Aorta (tissue), 5 donors: ENCODE measurements at regions not wholly inside any gene's neighbourhood (a gene's known extent, or its start where the extent isn't known, plus 50 kb on each side); places are given as distances from the start of the nearest gene placed in this dataset.
A peak's percentile ranks its signal among the peaks of the same experiment; 100 is the strongest.
"Not testable (repeated sequence)": the region's sequence is repeated elsewhere in the genome, so short reads cannot be mapped to it uniquely, and the experiment has no call there.

ENCODE experiments used
- ATAC-seq: fragments of 200-7000 bp; cut with Tn5 transposase; one replicate; pipeline ENCODE4 v1.9.1; 2022; ENCODE audit warnings: moderate library complexity; ENCODE audit not compliant: low FRiP score
- DNase-seq, 2 donors: peaks; one replicate each; pipeline ENCODE4 v3.0.0-alpha.2; 2020
- H3K27ac ChIP-seq, 2 donors: one replicate each; pipeline ENCODE4 v1.5.1; 2013; ENCODE audit warnings: low read length in 2 of 2, mild to moderate bottlenecking in 2 of 2, moderate library complexity in 2 of 2, control low read depth in 1 of 2, inconsistent platforms in 1 of 2, low read depth in 1 of 2
- H3K27me3 ChIP-seq, 2 donors: one replicate each; pipeline ENCODE4 v1.6.1; 2013; ENCODE audit warnings: control low read depth in 1 of 2, low read length in 1 of 2, mild to moderate bottlenecking in 1 of 2, moderate library complexity in 1 of 2; ENCODE audit not compliant: insufficient read depth in 2 of 2, control insufficient read depth in 1 of 2
- H3K36me3 ChIP-seq, 2 donors: one replicate each; pipeline ENCODE4 v1.6.1; 2013; ENCODE audit warnings: control low read depth in 1 of 2, low read length in 1 of 2, mild to moderate bottlenecking in 1 of 2; ENCODE audit not compliant: insufficient read depth in 2 of 2, control insufficient read depth in 1 of 2
- H3K4me1 ChIP-seq, 2 donors: one replicate each; pipeline ENCODE4 v1.6.1; 2013; ENCODE audit warnings: low read length in 2 of 2, control low read depth in 1 of 2, mild to moderate bottlenecking in 1 of 2, moderate library complexity in 1 of 2; ENCODE audit not compliant: insufficient read depth in 2 of 2, control insufficient read depth in 1 of 2
- H3K4me3 ChIP-seq, 2 donors: one replicate each; pipeline ENCODE4 v1.5.1; 2013; ENCODE audit warnings: low read length in 2 of 2, control low read depth in 1 of 2, mild to moderate bottlenecking in 1 of 2
- H3K9me3 ChIP-seq: one replicate; pipeline ENCODE4 v1.6.1; 2013; ENCODE audit warnings: mild to moderate bottlenecking, low read length; ENCODE audit not compliant: control insufficient read depth
- WGBS, 2 donors: extraction: QIAGEN DNeasy Blood & Tissue Kit; methylation state at CpG; one replicate each; pipeline ENCODE4 v1.1.7; 2013; 5-methylcytosine and 5-hydroxymethylcytosine counted together
- intact Hi-C, 2 donors: fragments of 100-400 bp; cut with DNase I; formaldehyde crosslinking; loops; one replicate each; pipeline versions ENCODE4 v1.14.2 to v1.15.0; 2022
- donor health status: healthy with polysubstance abuse.
- donor health status: Bipolar disorder and iron deficiency.
- donor health status: DM: no; HTN: no; CAD: no.
- donor health status: DM: no; HTN: no; CAD: no.
- donor health status: DM: yes; HTN: yes; CAD: no.

DNA sequence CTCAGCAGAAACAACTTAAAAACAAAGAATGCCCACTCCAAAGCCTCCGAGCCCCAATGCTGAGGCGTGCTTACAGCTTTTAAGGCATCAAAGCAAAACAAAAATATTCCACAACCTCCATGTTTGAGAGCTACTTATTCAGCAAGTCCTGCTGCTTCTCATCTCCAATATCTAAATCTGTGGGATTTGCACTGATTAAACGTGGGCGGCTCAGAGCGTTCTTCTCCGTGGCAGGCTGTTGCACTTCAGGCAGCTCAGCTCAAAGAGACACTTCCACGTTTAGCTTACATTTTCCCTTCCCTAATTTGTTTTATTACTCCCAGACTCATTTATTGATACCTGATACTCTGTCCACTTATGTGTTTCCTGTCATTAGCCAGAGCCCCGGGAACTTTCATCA lies 282.6 kb upstream of the MCTP2 start:
- intact Hi-C loops, result no loop called here
- H3K27me3 ChIP-seq, result peaks cover 0 to 2% of the 10 kb centered on the region in 2 donors
- H3K27ac ChIP-seq, result no peak overlapping the region
- H3K36me3 ChIP-seq, result no peaks in the 10 kb centered on the region
- 39 to 44% methylated on average over 8 of the region's 8 CpGs for WGBS, 2 donors
- H3K4me3 ChIP-seq, result no peak overlapping the region
- no peaks in the 10 kb centered on the region for H3K9me3 ChIP-seq
- DNase-seq, result no peak
- H3K4me1 ChIP-seq, result no peaks in the 10 kb centered on the region
- no peak for ATAC-seq

DNA sequence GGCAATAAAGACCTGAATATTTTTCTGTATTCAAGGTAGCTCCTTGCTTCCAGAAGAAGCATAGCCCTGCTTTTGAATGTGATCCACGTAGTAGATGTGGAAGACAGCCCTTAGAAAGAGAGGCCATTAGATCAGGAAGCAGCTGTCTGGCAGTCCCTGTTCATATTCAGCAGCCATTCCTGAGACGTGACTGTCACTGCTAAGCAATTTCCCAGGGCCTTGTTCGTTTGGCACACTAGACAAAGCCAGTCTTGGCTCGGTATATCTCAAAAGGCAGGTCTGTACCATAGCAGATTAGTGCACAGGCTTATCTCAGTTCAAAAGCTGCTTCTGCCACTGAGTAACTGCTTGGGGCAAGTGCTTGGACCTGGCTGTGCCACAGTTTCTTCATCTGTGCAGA lies 287.8 kb upstream of the MCTP2 start:
- Histone ChIP-seq H3K27ac (no peak overlapping the region), H3K27me3 (no peaks in the 10 kb centered on the region), H3K9me3 (no peaks in the 10 kb centered on the region), H3K4me3 (no peak overlapping the region), H3K4me1 (no peaks in the 10 kb centered on the region), H3K36me3 (no peaks in the 10 kb centered on the region)
- ATAC-seq (no peak), DNase-seq (no peak)
- WGBS, 2 donors, result 19 to 22% methylated on average over 4 of the region's 4 CpGs
- intact Hi-C loops, result no loop called here

DNA sequence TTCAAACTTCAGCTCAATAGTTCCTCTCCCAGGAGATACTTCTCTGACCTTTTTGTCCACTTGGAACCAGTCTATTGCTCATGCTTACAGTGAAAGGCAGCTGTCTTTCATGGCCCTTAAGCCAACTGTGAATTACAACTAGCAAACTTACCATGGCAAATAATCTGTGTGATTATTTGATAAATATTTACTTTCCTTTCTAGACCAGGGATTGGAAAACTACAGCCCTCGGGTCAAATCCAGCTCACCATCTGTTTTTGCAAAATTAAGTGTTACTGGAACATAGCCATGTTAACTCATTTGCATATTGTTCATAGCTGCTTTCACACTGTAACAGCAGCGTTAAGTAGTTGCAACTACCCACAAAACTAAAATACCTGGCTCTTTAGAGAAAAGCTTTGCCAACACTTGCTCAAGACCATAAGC lies 289.1 kb upstream of the MCTP2 start:
- DNase-seq (no peak), ATAC-seq (no peak)
- Histone ChIP-seq H3K27ac (no peak overlapping the region), H3K4me3 (no peak overlapping the region), H3K27me3 (no peaks in the 10 kb centered on the region), H3K36me3 (no peaks in the 10 kb centered on the region), H3K9me3 (no peaks in the 10 kb centered on the region), H3K4me1 (no peaks in the 10 kb centered on the region)
- 51 to 58% methylated on average over 2 of the region's 2 CpGs for whole genome bisulfite sequencing, 2 donors
- intact Hi-C loops, result no loop called here

DNA sequence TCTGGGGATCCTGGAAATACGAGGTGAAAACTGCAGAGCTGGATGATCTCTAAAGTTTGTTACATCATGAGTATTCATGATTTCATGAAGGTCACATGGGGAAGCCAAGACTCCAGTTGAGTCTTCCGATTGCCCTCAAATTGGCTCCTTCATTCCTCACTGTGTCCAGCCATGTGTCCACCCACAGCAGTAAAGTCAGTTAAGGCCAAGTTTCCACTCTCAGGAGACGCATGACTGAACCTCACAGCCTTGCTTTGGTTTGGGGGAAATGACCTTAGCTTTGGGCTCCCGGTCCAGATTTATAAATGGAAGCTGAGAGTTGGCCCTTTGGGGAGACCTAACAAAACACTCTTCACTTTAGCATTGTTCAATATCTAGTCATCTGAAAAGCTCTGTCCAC lies 289.7 kb upstream of the MCTP2 start:
- intact Hi-C loops, result no loop called here
- WGBS, 2 donors, result 61 to 68% methylated on average over 4 of the region's 4 CpGs
- no peaks in the 10 kb centered on the region for H3K4me1 ChIP-seq
- H3K4me3 ChIP-seq, result no peak overlapping the region
- ATAC-seq (no peak), DNase-seq (no peak)
- H3K27me3 ChIP-seq, result no peaks in the 10 kb centered on the region
- H3K9me3 ChIP-seq, result no peaks in the 10 kb centered on the region
- no peaks in the 10 kb centered on the region for H3K36me3 ChIP-seq
- no peak overlapping the region for H3K27ac ChIP-seq

DNA sequence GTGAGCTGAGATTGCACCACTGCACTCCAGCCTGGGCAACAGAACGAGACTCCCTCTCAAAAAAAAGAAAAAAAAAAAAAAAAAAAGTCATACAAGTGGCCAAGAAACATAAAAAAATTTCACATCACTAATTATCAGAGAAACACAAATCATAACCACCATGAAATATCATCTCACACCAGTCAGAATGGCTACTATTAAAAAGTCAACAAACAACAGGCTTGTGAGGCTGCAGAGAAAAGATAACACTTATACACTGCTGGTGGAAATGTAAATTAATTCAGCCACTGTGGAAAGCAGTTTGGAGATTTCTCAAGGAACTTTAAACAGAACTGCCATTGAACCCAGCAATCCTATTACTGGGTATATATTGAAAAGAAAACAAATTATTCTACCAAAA lies 291.1 kb upstream of the MCTP2 start:
- no peaks in the 10 kb centered on the region for H3K9me3 ChIP-seq

DNA sequence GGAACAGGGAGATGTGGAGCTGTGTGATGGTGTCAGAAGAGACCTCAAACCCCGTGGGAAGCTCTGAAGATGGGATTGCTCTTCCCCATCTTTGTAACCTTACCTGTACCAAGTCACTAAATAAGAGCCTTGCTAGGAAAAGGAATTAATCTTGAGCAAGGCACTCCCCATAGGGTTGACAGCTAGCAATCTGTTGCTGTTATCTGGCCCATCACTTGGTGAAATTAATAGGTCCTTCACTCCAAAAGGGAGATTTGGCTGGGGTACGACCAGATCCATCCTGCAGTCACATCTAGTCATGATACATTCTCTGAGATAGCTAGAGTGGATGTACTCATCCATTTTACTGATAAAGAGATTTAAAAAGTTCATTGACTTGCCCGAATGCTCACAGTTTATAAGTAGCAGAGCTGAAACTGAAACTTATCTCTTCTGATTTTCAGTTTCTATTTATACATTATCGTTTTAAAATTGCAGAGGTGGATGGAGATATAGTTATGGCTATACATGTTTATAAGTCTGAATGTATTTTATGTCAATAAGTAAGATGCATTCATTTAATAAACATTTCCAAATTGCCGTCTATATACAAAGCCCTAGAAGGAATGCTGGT lies 299.1 kb upstream of the MCTP2 start:
- ATAC-seq, result no peak
- DNase-seq, result no peak
- intact Hi-C loops, result loop anchor here in 1 of 2 donors (10.0 kb wide), 1 partner anchor 63 kb away; no protein-coding TSS in a partner anchor
- H3K4me3 ChIP-seq, result no peak overlapping the region
- no peaks in the 10 kb centered on the region for H3K36me3 ChIP-seq
- no peak overlapping the region for H3K27ac ChIP-seq
- no peaks in the 10 kb centered on the region for H3K27me3 ChIP-seq
- no peaks in the 10 kb centered on the region for H3K9me3 ChIP-seq
- WGBS, 2 donors, result 77 to 85% methylated on average over 5 of the region's 5 CpGs
- H3K4me1 ChIP-seq, result no peaks in the 10 kb centered on the region

More for the DNA sequence above, 291.1 kb upstream of the MCTP2 start:
- no peaks in the 10 kb centered on the region for H3K4me1 ChIP-seq
- no peaks in the 10 kb centered on the region for H3K27me3 ChIP-seq
- DNase-seq, result no peak
- intact Hi-C loops, result no loop called here
- ATAC-seq, result no peak
- H3K27ac ChIP-seq, result no peak overlapping the region
- H3K4me3 ChIP-seq, result no peak overlapping the region
- WGBS, 2 donors, result 50 to 56% methylated on average over 1 of the region's 1 CpG
- H3K36me3 ChIP-seq, result no peaks in the 10 kb centered on the region

DNA sequence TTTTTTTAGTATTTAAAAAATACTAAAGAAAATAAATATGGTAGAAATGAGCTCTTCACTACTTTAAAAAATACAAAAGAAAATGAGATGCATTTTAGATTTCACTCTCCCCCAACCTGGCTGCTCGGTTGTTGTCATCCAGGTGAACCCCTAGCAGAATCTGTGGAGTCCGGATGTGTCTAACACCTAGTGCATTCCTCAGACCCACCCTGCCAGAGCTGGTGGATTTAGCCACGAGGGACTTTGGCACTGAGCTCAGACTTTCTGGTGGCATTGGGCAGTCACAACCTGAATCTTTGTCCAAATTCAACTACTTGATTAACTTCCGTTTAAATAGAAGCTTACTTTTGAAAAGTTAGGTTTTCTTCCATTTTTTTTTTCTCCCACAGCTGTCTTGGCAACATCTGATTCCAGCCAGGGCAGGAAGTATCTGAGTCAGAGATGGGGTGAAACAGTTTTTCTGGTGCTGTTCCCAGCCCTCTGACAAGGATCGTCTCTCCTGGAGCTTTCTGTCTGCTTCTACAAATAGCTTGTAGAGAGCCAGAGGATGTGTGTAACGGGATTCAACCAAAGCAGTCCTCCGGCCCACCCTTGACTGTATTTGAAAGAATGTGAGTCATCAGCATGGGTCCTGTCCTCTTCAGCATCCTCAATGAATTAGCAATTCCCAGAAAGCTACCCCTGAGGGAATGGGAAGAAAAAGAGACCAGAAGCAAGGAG lies 301.8 kb upstream of the MCTP2 start:
- Histone ChIP-seq H3K4me3 (no peak overlapping the region), H3K36me3 (no peaks in the 10 kb centered on the region), H3K4me1 (no peaks in the 10 kb centered on the region), H3K9me3 (no peaks in the 10 kb centered on the region), H3K27ac (no peak overlapping the region), H3K27me3 (no peaks in the 10 kb centered on the region)
- ATAC-seq (peak; percentile 82), DNase-seq (peak in 1 of 2 donors; percentile 62)
- 19 to 21% methylated on average over 7 of the region's 7 CpGs for WGBS, 2 donors
- intact Hi-C loops, result loop anchor here in 1 of 2 donors (10.0 kb wide), 1 partner anchor 65 kb away; no protein-coding TSS in a partner anchor

DNA sequence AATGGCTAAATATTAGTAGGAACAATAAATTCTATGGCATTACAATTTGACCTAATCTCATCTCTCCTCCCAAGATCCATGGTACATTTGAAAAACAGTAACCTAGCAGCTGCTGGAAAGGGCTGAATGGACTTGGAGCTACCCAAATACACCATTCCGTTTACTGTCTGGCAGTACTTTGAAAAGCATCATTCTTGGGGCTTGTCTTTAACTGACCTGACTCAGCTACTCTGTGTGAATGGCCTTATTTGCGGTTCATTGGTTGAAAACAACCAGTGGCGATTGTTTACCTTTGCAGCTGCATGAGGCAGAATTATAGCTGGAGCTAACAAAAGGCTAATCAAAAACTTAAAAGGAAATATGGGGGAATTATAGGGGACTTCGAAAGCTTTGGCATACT lies 311.2 kb upstream of the MCTP2 start:
- H3K4me3 ChIP-seq, result no peak overlapping the region
- H3K27ac ChIP-seq, result no peak overlapping the region
- no peaks in the 10 kb centered on the region for H3K4me1 ChIP-seq
- 64 to 72% methylated on average over 4 of the region's 4 CpGs for WGBS, 2 donors
- ATAC-seq (no peak), DNase-seq (no peak)
- no peaks in the 10 kb centered on the region for H3K27me3 ChIP-seq
- no peaks in the 10 kb centered on the region for H3K9me3 ChIP-seq
- H3K36me3 ChIP-seq, result no peaks in the 10 kb centered on the region
- intact Hi-C loops, result no loop called here

DNA sequence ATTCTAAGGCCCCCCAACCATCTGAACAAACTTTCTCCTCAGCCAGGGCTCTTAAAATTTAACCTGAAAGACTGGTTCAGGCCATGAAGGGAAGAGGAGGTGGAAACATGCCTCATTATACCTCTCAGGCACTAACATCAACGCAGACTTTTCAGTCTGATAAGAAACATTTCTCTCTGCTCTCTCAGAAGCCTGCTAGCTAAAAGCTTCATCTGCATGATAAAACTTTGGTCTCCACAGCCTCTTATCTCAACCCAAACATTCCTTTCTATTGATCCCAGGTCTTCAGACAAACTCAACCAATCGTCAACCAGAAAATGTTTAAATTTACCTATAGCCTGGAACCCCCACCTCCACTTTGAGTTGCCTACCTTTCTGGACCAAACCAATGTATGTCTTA lies 312.6 kb upstream of the MCTP2 start:
- H3K27ac ChIP-seq, H3K27me3 ChIP-seq, intact Hi-C loops, H3K9me3 ChIP-seq, H3K36me3 ChIP-seq, H3K4me1 ChIP-seq, H3K4me3 ChIP-seq, DNase-seq, ATAC-seq: not testable (repeated sequence)
- WGBS, 2 donors, result 37 to 47% methylated on average over 2 of the region's 2 CpGs
